GM12878 (cell line): ENCODE measurements at regions not wholly inside any gene's neighbourhood (a gene's known extent, or its start where the extent isn't known, plus 50 kb on each side); places are given as distances from the start of the nearest gene placed in this dataset.

ENCODE experiments used
- ATAC-seq: fragments of 200-7000 bp; cut with Tn5 transposase; 3 replicates; pipeline ENCODE4 v1.9.1; 2020; ENCODE audit warnings: mild to moderate bottlenecking, moderate library complexity
- BruUV-seq: library from RNA; stranded (reverse); fragments of 400-500 nt; replicated peaks from 2 replicates; lab custom pipeline; 2021; lab: Mats Ljungman, UMichigan
- CTCF ChIA-PET: fragments of 300-600 bp; sonication (Branson Sonifier 250); formaldehyde crosslinking; extraction: SDS; loops from one replicate; lab custom pipeline; 2021; ENCODE audit warnings: inconsistent platforms; lab: Yijun Ruan, JAX
- POLR2A ChIA-PET: fragments of 350-600 bp; formaldehyde crosslinking; extraction: SDS; loops from one replicate; lab custom pipeline; 2021; ENCODE audit warnings: inconsistent platforms; lab: Charles Lee
- RAD21 ChIA-PET: fragments of 300-600 bp; sonication (Branson Sonifier 250); formaldehyde crosslinking; loops from one replicate; lab custom pipeline; 2023; ENCODE audit warnings: antibody characterized with exemption; ENCODE audit not compliant: unreplicated experiment; lab: Charles Lee
- SMC1A ChIA-PET: fragments of 300-600 bp; sonication (Branson Sonifier 250); formaldehyde crosslinking; loops from one replicate; lab custom pipeline; 2023; ENCODE audit not compliant: unreplicated experiment, uncharacterized antibody; lab: Charles Lee
- DNase-seq: peaks from one replicate; pipeline ENCODE4 v3.0.0-alpha.2; 2011; ENCODE audit warnings: low read depth, low spot score
- FAIRE-seq: peaks from 3 replicates; lab custom pipeline; 2011; peaks lifted over from hg19 to GRCh38; lab: Jason Lieb, UNC
- H2AFZ ChIP-seq: 2 replicates; pipeline ENCODE4 v1.6.0; 2011; ENCODE audit warnings: low read depth, low read length, control low read depth; ENCODE audit not compliant: control insufficient read depth
- H3K27ac ChIP-seq: 2 replicates; pipeline ENCODE4 v1.5.1; 2011; ENCODE audit warnings: control low read depth; ENCODE audit not compliant: control insufficient read depth, insufficient read depth
- H3K27me3 ChIP-seq, 2 experiments: replicated peaks in 1 of 2; 2 replicates each; pipeline versions ENCODE4 v1.6.0 to v1.6.1; 2011; ENCODE audit warnings: low read length in 1 of 2; ENCODE audit not compliant: control insufficient read depth in 2 of 2, insufficient read depth in 2 of 2
- H3K36me3 ChIP-seq, 2 experiments: 2 replicates each; pipeline ENCODE4 v1.5.1; 2011; ENCODE audit warnings: low read length in 1 of 2; ENCODE audit not compliant: control insufficient read depth in 2 of 2, insufficient read depth in 2 of 2
- H3K4me1 ChIP-seq: 2 replicates; pipeline ENCODE4 v1.6.1; 2011; ENCODE audit warnings: mild to moderate bottlenecking, low read length, moderate library complexity, mixed read lengths; ENCODE audit not compliant: control insufficient read depth, insufficient read depth
- H3K4me2 ChIP-seq: 2 replicates; pipeline ENCODE4 v1.6.0; 2011; ENCODE audit warnings: control low read depth; ENCODE audit not compliant: control insufficient read depth, insufficient read depth
- H3K4me3 ChIP-seq: fragments of 200-600 bp; sonication (generic); 2 replicates; pipeline ENCODE4 v1.5.1; 2016
- H3K79me2 ChIP-seq: 2 replicates; pipeline ENCODE4 v1.6.0; 2011; ENCODE audit warnings: low read length; ENCODE audit not compliant: control insufficient read depth, insufficient read depth
- H3K9ac ChIP-seq: 2 replicates; pipeline ENCODE4 v1.8.0; 2011; ENCODE audit warnings: low read length, control low read depth, mixed read lengths; ENCODE audit not compliant: control insufficient read depth, insufficient read depth
- H3K9me3 ChIP-seq: replicated peaks from 3 replicates; pipeline ENCODE4 v1.5.1; 2011; ENCODE audit warnings: mild to moderate bottlenecking, low read length; ENCODE audit not compliant: control insufficient read depth, insufficient read depth
- H4K20me1 ChIP-seq: 2 replicates; pipeline ENCODE4 v1.6.0; 2011; ENCODE audit not compliant: control insufficient read depth, insufficient read depth
- BMI1 ChIP-seq: fragments of 450-650 bp; IDR thresholded peaks from 2 replicates; pipeline ENCODE4 v1.6.1; 2016; ENCODE audit warnings: mild to moderate bottlenecking, moderate library complexity, borderline replicate concordance
- CREM ChIP-seq: IDR thresholded peaks from 2 replicates; pipeline ENCODE4 v1.6.1; 2014; ENCODE audit warnings: antibody characterized with exemption, low read depth
- FOS ChIP-seq: IDR thresholded peaks from 3 replicates; pipeline ENCODE4 v1.6.1; 2011; ENCODE audit warnings: borderline replicate concordance; ENCODE audit not compliant: insufficient read length; ENCODE audit errors: extremely low read depth
- MXI1 ChIP-seq: fragments of 150-350 bp; IDR thresholded peaks from 2 replicates; pipeline ENCODE4 v1.6.1; 2011; ENCODE audit warnings: low read depth, mild to moderate bottlenecking, inconsistent platforms, low read length, improper control_type of control experiment
- NR2F1 ChIP-seq: fragments of 450-650 bp; conservative IDR thresholded peaks from 2 replicates; pipeline ENCODE4 v1.6.1; 2017; ENCODE audit warnings: mild to moderate bottlenecking
- RAD21 ChIP-seq: IDR thresholded peaks from 2 replicates; pipeline ENCODE4 v1.6.1; 2011; ENCODE audit warnings: mild to moderate bottlenecking, low read depth, low read length, moderate library complexity; ENCODE audit not compliant: insufficient read depth
- SKIL ChIP-seq: fragments of 450-650 bp; IDR thresholded peaks from 2 replicates; pipeline ENCODE4 v1.6.1; 2017; ENCODE audit warnings: mild to moderate bottlenecking, low read depth, inconsistent platforms; ENCODE audit not compliant: poor library complexity, severe bottlenecking
- SP1 ChIP-seq: IDR thresholded peaks from one replicate; pipeline ENCODE4 v1.6.1; 2011; ENCODE audit warnings: low read depth, low read length
- SUPT20H ChIP-seq: IDR thresholded peaks from 2 replicates; pipeline ENCODE4 v1.6.1; 2011; ENCODE audit warnings: low read depth, mild to moderate bottlenecking, low read length, moderate library complexity, borderline replicate concordance; ENCODE audit not compliant: control insufficient read depth
- TBL1XR1 ChIP-seq: IDR thresholded peaks from 2 replicates; pipeline ENCODE4 v1.6.1; 2012; ENCODE audit warnings: low read depth, low read length, improper control_type of control experiment
- TCF12 ChIP-seq: IDR thresholded peaks from 2 replicates; pipeline ENCODE4 v1.6.1; 2011; ENCODE audit warnings: low read depth, mild to moderate bottlenecking, low read length
- TCF3 ChIP-seq: IDR thresholded peaks from 2 replicates; pipeline ENCODE4 v1.6.1; 2012; ENCODE audit warnings: low read depth, mild to moderate bottlenecking, low read length, borderline replicate concordance; ENCODE audit not compliant: insufficient read depth
- YY1 ChIP-seq: IDR thresholded peaks from 2 replicates; pipeline ENCODE4 v1.6.1; 2011; ENCODE audit warnings: low read depth, mild to moderate bottlenecking, low read length
- WGBS: methylation state at CpG from one replicate; pipeline ENCODE4 v1.1.6; 2016; ENCODE audit warnings: low lambda C conversion rate; ENCODE audit not compliant: insufficient replicate concordance, insufficient coverage; ENCODE audit errors: missing lambda C conversion rate; 5-methylcytosine and 5-hydroxymethylcytosine counted together
- in situ Hi-C: fragments of 300-500 bp; cut with MboI; formaldehyde crosslinking; loops from 9 replicates; pipeline ENCODE4 v1.14.3; 2018; ENCODE audit warnings: mixed read lengths
- intact Hi-C: fragments of 100-400 bp; cut with micrococcal nuclease; formaldehyde crosslinking; loops from one replicate; pipeline ENCODE4 v1.14.2; 2022; ENCODE audit not compliant: unreplicated experiment

GRCh38 chr1:181213056-181213455, 124.6 kb downstream of the IER5 start:
- Histone ChIP-seq H3K4me1 (no peaks in the 10 kb centered on the region), H4K20me1 (no peaks in the 10 kb centered on the region), H3K27me3 (no peaks in the 10 kb centered on the region; a peak in 1 of 4 replicates), H3K27ac (no peak overlapping the region), H3K79me2 (no peaks in the 10 kb centered on the region), H3K4me3 (no peak overlapping the region), H3K4me2 (no peak overlapping the region), H3K36me3 (no peaks in the 10 kb centered on the region), H3K9ac (no peak overlapping the region), H2AFZ (no peak overlapping the region), H3K9me3 (no peaks in the 10 kb centered on the region)
- TF ChIP-seq RAD21 (0 out of 2 replicates have a peak, but pooled peaks have one; percentile 4), SKIL (no peak)
- CTCF ChIA-PET, result interaction anchor here (1.0 kb wide), 1 partner anchor 212 kb away, joined by 4 read pairs; no protein-coding TSS in a partner anchor
- POLR2A ChIA-PET, result no interaction called here
- in situ Hi-C loops (no loop called here), intact Hi-C loops (no loop called here)
- RAD21 ChIA-PET, result no interaction called here
- no peak for ATAC-seq
- SMC1A ChIA-PET, result interaction anchor here (1.1 kb wide), 1 partner anchor 11 kb away, joined by 4 read pairs; no protein-coding TSS in a partner anchor
- FAIRE-seq, result no peak
- BruUV-seq, result no TSS peak
- 10% methylated on average over 3 of the region's 3 CpGs for WGBS
- DNase-seq, result no peak

DNA sequence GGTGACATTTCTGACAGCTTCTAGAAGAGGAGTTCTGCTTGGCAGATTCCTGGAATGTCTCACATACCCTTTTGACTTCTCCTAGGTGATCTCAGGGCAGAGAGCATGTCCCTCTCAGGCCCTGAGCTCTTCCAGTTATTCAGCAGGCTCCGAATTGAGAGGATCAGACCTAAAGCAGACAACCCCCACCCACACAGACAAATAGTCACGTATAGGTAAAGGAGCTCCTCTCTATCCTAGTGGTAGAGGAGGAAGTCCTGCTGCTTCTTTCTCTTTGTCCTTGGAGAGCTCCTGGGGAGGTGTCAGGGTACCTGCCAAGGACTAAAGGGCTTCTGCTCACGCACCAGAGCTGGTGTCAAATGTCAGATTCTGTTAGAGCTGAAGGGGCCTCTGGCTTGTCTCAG, 128.1 kb downstream of the IER5 start:
- Histone ChIP-seq H3K4me3 (no peak overlapping the region), H3K4me1 (no peaks in the 10 kb centered on the region), H3K27ac (no peak overlapping the region), H4K20me1 (no peaks in the 10 kb centered on the region), H3K27me3 (no peaks in the 10 kb centered on the region; a peak in 1 of 4 replicates), H3K79me2 (no peaks in the 10 kb centered on the region), H2AFZ (no peak overlapping the region), H3K9ac (no peak overlapping the region), H3K4me2 (no peak overlapping the region), H3K36me3 (no peaks in the 10 kb centered on the region), H3K9me3 (no peaks in the 10 kb centered on the region)
- ChIA-PET RAD21 (no interaction called here), SMC1A (no interaction called here), POLR2A (no interaction called here), CTCF (interaction anchor here (0.6 to 0.8 kb wide), 2 partner anchors 207 to 633 kb away, joined by 3 read pairs; no protein-coding TSS in a partner anchor)
- intact Hi-C loops, result no loop called here
- no TSS peak for BruUV-seq
- DNase-seq (no peak), ATAC-seq (no peak), FAIRE-seq (no peak)
- in situ Hi-C loops, result no loop called here
- 8% methylated on average over 3 of the region's 3 CpGs for WGBS
- TF ChIP-seq CREM (no peak), TBL1XR1 (no peak), TCF12 (no peak), MXI1 (no peak), SP1 (no peak), BMI1 (no peak), FOS (no peak), NR2F1 (no peak), YY1 (no peak), SUPT20H (no peak), TCF3 (no peak)
